Activated T-cell treated with anti-CD3 and anti-CD28 coated beads, Interleukin-2, amount 50 U/mL, for 48 hours (primary cell): ENCODE measurements at regions not wholly inside any gene's neighbourhood (a gene's known extent, or its start where the extent isn't known, plus 50 kb on each side); places are given as distances from the start of the nearest gene placed in this dataset.

Experiments
- DNase-seq, 2 experiments: peaks; one replicate each; pipeline ENCODE4 v3.0.0-alpha.2; 2020

GRCh38 chr1:63214553-63214952 is 107.8 kb upstream of the FOXD3 start:
- no peak for DNase-seq

DNA sequence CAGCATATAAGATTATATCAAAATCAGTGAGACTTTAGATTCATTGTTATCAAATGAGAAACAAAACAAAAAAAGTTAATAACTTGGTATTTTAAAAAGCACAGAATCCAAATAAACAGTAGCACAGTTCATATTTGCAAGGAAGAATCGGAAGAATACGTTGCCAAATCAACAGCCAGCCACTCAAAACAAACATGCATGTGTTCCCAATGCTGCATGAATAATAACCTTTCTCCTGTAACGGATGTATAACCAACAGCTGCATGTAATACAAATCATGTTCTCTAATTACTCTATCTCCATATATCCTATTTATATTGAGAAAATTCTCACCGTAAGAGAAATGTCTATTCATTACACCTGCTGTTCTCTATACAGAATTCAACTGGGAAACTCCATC is 98.9 kb upstream of the FOXD3 start:
- DNase-seq, result no peak

DNA sequence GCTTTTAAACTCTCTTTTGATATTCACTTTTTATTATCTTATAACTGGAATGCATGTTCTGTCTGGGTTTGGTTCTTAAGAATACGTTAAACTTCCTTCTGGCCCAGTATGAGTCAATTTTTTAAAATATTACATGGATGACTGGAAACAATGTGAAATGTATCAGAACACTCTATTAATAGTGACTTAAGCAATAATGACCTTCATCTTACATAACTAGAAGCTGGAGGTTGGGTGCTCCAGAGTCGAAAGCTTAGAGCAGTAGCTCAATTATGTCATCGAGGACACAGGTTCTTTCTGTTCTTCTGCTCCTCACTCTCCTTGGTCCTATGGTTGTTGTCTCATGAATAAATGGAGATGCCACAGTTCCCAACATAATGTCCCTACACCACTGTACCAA is 91.6 kb upstream of the FOXD3 start:
- DNase-seq, result no peak

DNA sequence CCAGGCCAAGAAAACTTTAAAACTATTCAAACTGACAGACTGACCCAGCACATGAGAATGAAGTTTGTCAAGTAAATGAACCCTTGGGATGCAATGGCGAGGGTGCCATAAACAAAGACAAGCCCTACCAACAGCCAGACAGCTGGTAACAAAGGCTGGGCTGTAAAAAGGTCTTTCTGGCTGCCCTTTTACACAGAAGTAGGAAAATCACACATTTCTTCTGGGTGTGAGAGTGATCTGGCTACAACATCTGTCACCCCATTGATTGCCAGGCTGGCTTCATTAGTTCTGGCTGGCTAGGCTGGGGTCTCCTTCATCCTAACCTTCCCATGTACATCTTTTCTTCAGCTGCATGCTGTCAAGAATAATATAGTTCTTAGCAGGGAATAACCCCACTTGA is 83.6 kb upstream of the FOXD3 start:
- DNase-seq, result no peak

GRCh38 chr1:63245186-63245585 is 77.2 kb upstream of the FOXD3 start:
- no peak for DNase-seq

- no peak for DNase-seq
Observed at GRCh38 chr1:63248216-63248615, 74.2 kb upstream of the FOXD3 start.

GRCh38 chr1:63255153-63255552 is 67.2 kb upstream of the FOXD3 start:
- DNase-seq, result no peak

DNA sequence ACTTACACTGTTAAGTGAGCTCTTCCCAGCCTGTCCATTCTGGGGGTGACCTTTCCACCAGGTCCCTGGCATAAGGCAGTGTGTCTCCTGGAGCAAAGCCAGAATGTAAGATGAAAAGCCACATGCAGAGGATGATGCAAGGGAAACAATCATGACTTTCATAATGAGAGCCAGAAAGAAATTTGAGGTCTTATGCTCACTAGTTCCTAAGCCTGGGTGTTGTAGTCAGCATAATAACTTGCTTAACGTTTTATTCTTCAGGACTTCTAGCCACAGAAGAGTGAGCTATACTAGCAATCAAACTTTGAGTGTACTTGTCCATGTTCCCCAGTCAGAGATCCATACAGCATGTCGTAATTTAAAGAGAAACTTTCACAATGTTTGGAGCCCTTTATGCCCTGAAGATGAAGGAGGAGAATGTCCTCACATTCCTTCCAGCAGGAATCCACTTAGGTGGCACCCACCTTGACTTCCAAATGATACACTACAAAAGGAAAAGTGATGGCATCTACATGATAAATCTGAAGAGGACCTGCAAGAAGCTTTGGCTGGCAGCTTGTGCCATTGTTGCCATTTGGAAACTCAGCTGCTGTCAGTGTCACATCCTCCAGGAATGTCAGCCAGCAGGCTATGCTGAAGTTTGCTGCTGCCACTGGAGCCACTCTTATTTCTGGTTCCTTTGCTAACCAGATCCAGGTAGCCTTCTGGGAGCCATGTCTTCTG is 60.5 kb upstream of the FOXD3 start:
- DNase-seq, result no peak

DNA sequence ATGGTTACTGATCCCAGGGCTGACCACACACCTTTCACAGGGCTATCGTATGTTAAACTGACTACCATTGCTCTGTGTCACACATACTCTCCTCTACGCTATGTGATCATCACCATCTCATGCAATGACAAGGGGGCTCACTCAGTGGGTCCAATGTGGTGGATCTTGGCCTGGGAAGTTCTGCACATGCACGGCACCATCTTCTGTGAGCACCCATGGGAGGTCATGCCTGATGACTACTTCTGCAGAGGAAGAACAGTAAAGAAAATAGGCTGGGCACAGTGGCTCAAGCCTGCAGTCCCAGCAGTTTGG is 60.0 kb upstream of the FOXD3 start:
- DNase-seq, result no peak

- DNase-seq, result no peak
Observed at GRCh38 chr1:63264161-63264560, 58.2 kb upstream of the FOXD3 start.

- no peak for DNase-seq
Observed at GRCh38 chr1:63266857-63267256, 55.5 kb upstream of the FOXD3 start.

GRCh38 chr1:63268876-63269275 is 53.5 kb upstream of the FOXD3 start:
- DNase-seq, result no peak

- DNase-seq, result no peak
Observed at GRCh38 chr1:63269571-63269970, 52.8 kb upstream of the FOXD3 start.
